ENCODE measurements at regions not wholly inside any gene's neighbourhood (a gene's known extent, or its start where the extent isn't known, plus 50 kb on each side); places are given as distances from the start of the nearest gene placed in this dataset.

DNA sequence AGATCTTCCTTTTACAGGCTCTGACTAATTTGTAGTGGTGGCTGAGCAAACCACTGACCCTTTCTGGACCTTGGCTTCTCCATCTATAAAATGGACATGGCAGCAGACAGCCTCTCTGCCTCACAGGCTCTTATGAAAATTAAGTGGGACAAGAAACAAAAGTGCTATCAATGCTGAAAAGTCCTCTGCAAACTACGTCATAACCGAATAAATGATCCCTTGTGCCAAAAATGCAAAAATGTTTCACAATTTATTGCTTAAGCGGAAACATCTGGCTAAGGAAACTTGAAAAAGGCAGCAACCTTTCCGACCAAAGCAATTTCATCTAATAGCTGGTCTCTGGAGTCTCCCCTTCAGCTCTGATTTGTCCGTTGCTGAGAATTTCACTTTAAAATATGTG, 108.5 kb upstream of the PLXNC1 start:
- no peaks in the 10 kb centered on the region for H3K36me3 ChIP-seq (replicated peaks; ENCODE audit: insufficient read depth, low read depth)
- H3K79me2 ChIP-seq, result no peaks in the 10 kb centered on the region
- no peak overlapping the region for H3K27ac ChIP-seq
- H3K4me3 ChIP-seq, result no peak overlapping the region
- H3K27me3 ChIP-seq, result no peaks in the 10 kb centered on the region
- H3K9me2 ChIP-seq (replicated peaks; ENCODE audit: insufficient read depth), result no peaks in the 10 kb centered on the region
- TF ChIP-seq EZH2 (IDR thresholded peaks at IDR 0.05; ENCODE audit: borderline replicate concordance) (no peak), EZH2phosphoT487 (IDR thresholded peaks at IDR 0.05; ENCODE audit: low read depth, severe bottlenecking, unreplicated experiment) (no peak)
- TF ChIP-seq, protein P1, sequence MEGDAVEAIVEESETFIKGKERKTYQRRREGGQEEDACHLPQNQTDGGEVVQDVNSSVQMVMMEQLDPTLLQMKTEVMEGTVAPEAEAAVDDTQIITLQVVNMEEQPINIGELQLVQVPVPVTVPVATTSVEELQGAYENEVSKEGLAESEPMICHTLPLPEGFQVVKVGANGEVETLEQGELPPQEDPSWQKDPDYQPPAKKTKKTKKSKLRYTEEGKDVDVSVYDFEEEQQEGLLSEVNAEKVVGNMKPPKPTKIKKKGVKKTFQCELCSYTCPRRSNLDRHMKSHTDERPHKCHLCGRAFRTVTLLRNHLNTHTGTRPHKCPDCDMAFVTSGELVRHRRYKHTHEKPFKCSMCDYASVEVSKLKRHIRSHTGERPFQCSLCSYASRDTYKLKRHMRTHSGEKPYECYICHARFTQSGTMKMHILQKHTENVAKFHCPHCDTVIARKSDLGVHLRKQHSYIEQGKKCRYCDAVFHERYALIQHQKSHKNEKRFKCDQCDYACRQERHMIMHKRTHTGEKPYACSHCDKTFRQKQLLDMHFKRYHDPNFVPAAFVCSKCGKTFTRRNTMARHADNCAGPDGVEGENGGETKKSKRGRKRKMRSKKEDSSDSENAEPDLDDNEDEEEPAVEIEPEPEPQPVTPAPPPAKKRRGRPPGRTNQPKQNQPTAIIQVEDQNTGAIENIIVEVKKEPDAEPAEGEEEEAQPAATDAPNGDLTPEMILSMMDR (IDR thresholded peaks at IDR 0.05; ENCODE audit: poor library complexity), result no peak
- no peak overlapping the region for H3K4me2 ChIP-seq
- no peaks in the 10 kb centered on the region for H3K9me3 ChIP-seq (ENCODE audit: low read depth)
- DNase-seq (ENCODE audit: low spot score), result no peak
- H3K4me1 ChIP-seq (ENCODE audit: insufficient read depth), result no peaks in the 10 kb centered on the region
- H2AFZ ChIP-seq, result no peak overlapping the region
- 93% methylated on average over 5 of the region's 5 CpGs for WGBS (ENCODE audit: low lambda C conversion rate, missing lambda C conversion rate)
- H4K20me1 ChIP-seq (ENCODE audit: insufficient read depth, poor library complexity, severe bottlenecking), result no peaks in the 10 kb centered on the region

GRCh38 chr12:94041850-94042249, 106.5 kb upstream of the PLXNC1 start:
- H4K20me1 ChIP-seq (ENCODE audit: insufficient read depth, poor library complexity, severe bottlenecking), result no peaks in the 10 kb centered on the region
- no peak overlapping the region for H2AFZ ChIP-seq
- no peaks in the 10 kb centered on the region for H3K79me2 ChIP-seq
- H3K9me3 ChIP-seq (ENCODE audit: low read depth), result no peaks in the 10 kb centered on the region
- no peaks in the 10 kb centered on the region for H3K27me3 ChIP-seq
- no peak overlapping the region for H3K4me3 ChIP-seq
- H3K9me2 ChIP-seq (replicated peaks; ENCODE audit: insufficient read depth), result no peaks in the 10 kb centered on the region
- no peak overlapping the region for H3K27ac ChIP-seq
- H3K4me2 ChIP-seq, result no peak overlapping the region
- H3K4me1 ChIP-seq (ENCODE audit: insufficient read depth), result no peaks in the 10 kb centered on the region
- 60% methylated on average over 3 of the region's 3 CpGs for WGBS (ENCODE audit: low lambda C conversion rate, missing lambda C conversion rate)
- DNase-seq (ENCODE audit: low spot score), result no peak
- H3K36me3 ChIP-seq (replicated peaks; ENCODE audit: insufficient read depth, low read depth), result no peaks in the 10 kb centered on the region
- TF ChIP-seq EZH2phosphoT487 (IDR thresholded peaks at IDR 0.05; ENCODE audit: low read depth, severe bottlenecking, unreplicated experiment) (no peak), EZH2 (IDR thresholded peaks at IDR 0.05; ENCODE audit: borderline replicate concordance) (no peak)
- TF ChIP-seq, protein P1 (IDR thresholded peaks at IDR 0.05; ENCODE audit: poor library complexity), result no peak

DNA sequence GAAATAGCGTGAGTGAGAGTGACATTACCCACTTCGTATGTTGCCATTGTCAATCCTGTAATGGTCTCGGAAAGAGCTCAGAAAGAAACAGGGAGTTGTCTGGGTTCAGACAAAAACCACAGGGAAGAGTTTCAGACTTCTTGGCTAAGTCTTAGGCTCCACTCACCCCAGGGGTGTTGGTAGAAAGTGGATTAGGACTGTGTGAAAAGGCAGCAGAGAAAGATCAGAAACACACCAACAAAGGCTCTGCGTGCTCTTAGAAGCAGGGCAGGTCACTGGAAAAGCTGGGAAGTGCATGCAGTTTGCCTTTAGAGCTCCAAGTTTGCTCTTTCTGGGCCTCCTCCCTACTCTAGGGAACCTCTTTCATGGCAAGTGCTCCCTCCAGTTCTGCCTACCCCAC, 106.1 kb upstream of the PLXNC1 start:
- Histone ChIP-seq H3K9me2 (replicated peaks; ENCODE audit: insufficient read depth) (no peaks in the 10 kb centered on the region), H3K4me2 (no peak overlapping the region), H3K36me3 (replicated peaks; ENCODE audit: insufficient read depth, low read depth) (no peaks in the 10 kb centered on the region), H4K20me1 (ENCODE audit: insufficient read depth, poor library complexity, severe bottlenecking) (no peaks in the 10 kb centered on the region), H3K4me1 (ENCODE audit: insufficient read depth) (no peaks in the 10 kb centered on the region), H3K4me3 (no peak overlapping the region), H3K27me3 (no peaks in the 10 kb centered on the region), H3K27ac (no peak overlapping the region), H3K9me3 (ENCODE audit: low read depth) (no peaks in the 10 kb centered on the region), H2AFZ (no peak overlapping the region), H3K79me2 (no peaks in the 10 kb centered on the region)
- no peak for DNase-seq (ENCODE audit: low spot score)
- 76% methylated on average over 4 of the region's 4 CpGs for WGBS (ENCODE audit: low lambda C conversion rate, missing lambda C conversion rate)
- TF ChIP-seq, protein P1 (IDR thresholded peaks at IDR 0.05; ENCODE audit: poor library complexity), result no peak
- no peak for TF ChIP-seq EZH2 (IDR thresholded peaks at IDR 0.05; ENCODE audit: borderline replicate concordance)
- no peak for TF ChIP-seq EZH2phosphoT487 (IDR thresholded peaks at IDR 0.05; ENCODE audit: low read depth, severe bottlenecking, unreplicated experiment)

Data from hepatocyte (in vitro differentiated cells).